ENCODE measurements at regions not wholly inside any gene's neighbourhood (a gene's known extent, or its start where the extent isn't known, plus 50 kb on each side); places are given as distances from the start of the nearest gene placed in this dataset.

DNA sequence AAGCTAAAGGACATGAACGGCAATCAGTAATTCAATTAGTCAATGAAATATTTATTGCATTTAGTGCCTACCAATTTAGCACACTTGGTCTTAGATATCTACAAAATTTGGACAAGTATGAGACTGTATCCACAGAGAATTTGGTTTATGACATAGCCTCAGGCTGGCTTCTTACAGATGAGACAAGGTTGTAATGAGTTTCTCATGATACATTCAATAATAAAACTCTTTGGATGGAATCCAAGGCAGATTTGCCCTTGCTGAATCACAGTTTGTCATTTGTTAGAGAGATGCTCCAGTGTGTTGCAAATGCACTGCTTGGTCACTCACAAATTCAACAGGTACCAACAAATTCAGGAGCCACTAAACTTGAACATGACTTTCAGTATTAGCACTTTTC lies 162.5 kb downstream of the GPR37 start:
- Histone ChIP-seq H3K27ac (no peak overlapping the region), H3K27me3 (no peaks in the 10 kb centered on the region), H3K4me1 (no peaks in the 10 kb centered on the region), H3K4me3 (no peak overlapping the region), H3K36me3 (no peaks in the 10 kb centered on the region), H3K9me3 (no peaks in the 10 kb centered on the region)
- intact Hi-C loops (cut with DNase I; ENCODE audit: low total_unique reads), result no loop called here
- ATAC-seq (no peak), DNase-seq (no peak)
- TF ChIP-seq POLR2A (IDR thresholded peaks at IDR 0.05) (no peak), CTCF (IDR thresholded peaks at IDR 0.05 in 4 of 5, conservative IDR thresholded peaks at IDR 0.05 in 1 of 5) (no peak)
- in situ Hi-C loops (cut with MboI; ENCODE audit: low sequenced_read_pairs in 4 of 4), result no loop called here

DNA sequence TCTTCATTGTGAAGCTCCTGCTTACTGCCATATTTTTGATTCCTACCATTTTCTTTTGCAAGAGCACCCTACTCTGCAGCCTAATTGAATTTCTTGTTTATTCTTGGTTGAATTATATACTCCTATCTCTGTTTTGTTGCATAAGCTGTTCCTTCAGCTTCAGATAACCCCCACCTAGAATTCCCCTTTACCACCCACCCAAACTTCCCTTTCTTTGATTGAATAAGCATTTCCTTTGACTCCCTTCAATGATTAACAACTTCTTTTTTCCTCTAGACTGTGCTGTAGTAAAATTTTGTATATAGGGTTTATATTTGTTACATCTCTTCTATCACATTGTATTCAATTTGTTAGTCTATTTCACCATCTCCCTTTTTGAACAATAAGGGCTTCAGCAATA lies 168.1 kb downstream of the GPR37 start:
- intact Hi-C loops (cut with DNase I; ENCODE audit: low total_unique reads) (no loop called here), in situ Hi-C loops (cut with MboI; ENCODE audit: low sequenced_read_pairs in 4 of 4) (no loop called here)
- DNase-seq, result no peak
- no peak overlapping the region for H3K4me3 ChIP-seq
- TF ChIP-seq CTCF (IDR thresholded peaks at IDR 0.05 in 4 of 5, conservative IDR thresholded peaks at IDR 0.05 in 1 of 5), result no peak
- TF ChIP-seq POLR2A (IDR thresholded peaks at IDR 0.05), result no peak
- no peaks in the 10 kb centered on the region for H3K27me3 ChIP-seq
- H3K36me3 ChIP-seq, result no peaks in the 10 kb centered on the region
- H3K9me3 ChIP-seq, result no peaks in the 10 kb centered on the region
- no peaks in the 10 kb centered on the region for H3K4me1 ChIP-seq
- ATAC-seq, result no peak
- H3K27ac ChIP-seq, result no peak overlapping the region

DNA sequence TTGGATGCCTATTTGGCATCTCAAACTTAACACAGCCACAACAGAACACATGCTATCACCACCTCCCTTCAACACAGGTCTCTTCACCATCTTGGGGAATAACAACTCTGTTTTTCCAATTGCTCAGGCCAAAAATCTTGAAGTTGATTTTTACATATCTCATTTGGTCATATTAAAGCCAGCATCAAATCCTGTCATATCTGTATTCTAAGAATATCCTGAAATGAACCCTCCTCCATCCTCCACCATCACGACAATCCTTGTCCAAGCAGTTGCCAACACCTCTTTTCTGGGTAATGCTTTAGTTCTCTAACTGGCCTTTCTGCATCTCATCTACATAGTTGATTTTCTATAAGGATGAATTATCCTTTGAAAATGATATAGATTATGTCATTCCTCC lies 168.7 kb downstream of the GPR37 start:
- Histone ChIP-seq H3K27ac (no peak overlapping the region), H3K4me3 (no peak overlapping the region), H3K27me3 (no peaks in the 10 kb centered on the region), H3K9me3 (no peaks in the 10 kb centered on the region), H3K4me1 (no peaks in the 10 kb centered on the region), H3K36me3 (no peaks in the 10 kb centered on the region)
- DNase-seq (no peak), ATAC-seq (no peak)
- in situ Hi-C loops (cut with MboI; ENCODE audit: low sequenced_read_pairs in 4 of 4) (no loop called here), intact Hi-C loops (cut with DNase I; ENCODE audit: low total_unique reads) (no loop called here)
- no peak for TF ChIP-seq POLR2A (IDR thresholded peaks at IDR 0.05)
- TF ChIP-seq CTCF (IDR thresholded peaks at IDR 0.05 in 4 of 5, conservative IDR thresholded peaks at IDR 0.05 in 1 of 5), result no peak

DNA sequence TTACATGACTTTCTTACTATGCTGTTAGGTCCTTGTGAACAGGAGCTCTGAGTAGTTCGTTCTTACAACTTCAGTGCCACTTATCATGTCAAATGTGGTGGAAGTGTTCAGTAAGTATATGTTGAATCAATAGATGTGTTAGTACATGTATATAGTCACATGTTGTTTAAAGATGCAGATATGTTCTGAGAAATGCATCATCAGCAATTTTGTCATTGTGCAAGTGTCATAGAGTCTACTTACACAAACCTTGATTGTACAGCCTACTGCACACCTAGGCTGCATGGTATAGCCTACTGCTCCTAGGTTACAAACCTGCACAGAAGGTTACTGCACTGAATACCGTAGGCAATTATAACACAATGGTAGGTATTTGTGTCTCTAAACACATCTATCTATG lies 174.8 kb downstream of the GPR37 start:
- DNase-seq, result no peak
- in situ Hi-C loops (cut with MboI; ENCODE audit: low sequenced_read_pairs in 4 of 4), result no loop called here
- intact Hi-C loops (cut with DNase I; ENCODE audit: low total_unique reads), result no loop called here
- Histone ChIP-seq H3K9me3 (no peaks in the 10 kb centered on the region), H3K4me3 (no peak overlapping the region), H3K27me3 (no peaks in the 10 kb centered on the region), H3K36me3 (no peaks in the 10 kb centered on the region), H3K27ac (no peak overlapping the region), H3K4me1 (no peaks in the 10 kb centered on the region)
- no peak for ATAC-seq
- TF ChIP-seq CTCF (IDR thresholded peaks at IDR 0.05 in 4 of 5, conservative IDR thresholded peaks at IDR 0.05 in 1 of 5) (no peak), POLR2A (IDR thresholded peaks at IDR 0.05) (no peak)

- Histone ChIP-seq H3K9me3 (no peaks in the 10 kb centered on the region), H3K36me3 (no peaks in the 10 kb centered on the region), H3K27me3 (no peaks in the 10 kb centered on the region), H3K4me3 (no peak overlapping the region), H3K4me1 (no peaks in the 10 kb centered on the region), H3K27ac (no peak overlapping the region)
- ATAC-seq, result no peak
- DNase-seq, result no peak
- in situ Hi-C loops (cut with MboI; ENCODE audit: low sequenced_read_pairs in 4 of 4) (no loop called here), intact Hi-C loops (cut with DNase I; ENCODE audit: low total_unique reads) (no loop called here)
- TF ChIP-seq POLR2A (IDR thresholded peaks at IDR 0.05) (no peak), CTCF (IDR thresholded peaks at IDR 0.05 in 4 of 5, conservative IDR thresholded peaks at IDR 0.05 in 1 of 5) (no peak)
Observed at GRCh38 chr7:124577256-124577655, 188.3 kb downstream of the GPR37 start.
